SK-N-SH (cell line): ENCODE measurements at regions not wholly inside any gene's neighbourhood (a gene's known extent, or its start where the extent isn't known, plus 50 kb on each side); places are given as distances from the start of the nearest gene placed in this dataset.

Source experiments
- CTCF ChIA-PET: fragments of 300-600, 350-600 bp; formaldehyde crosslinking; extraction: SDS; loops from one replicate; lab custom pipeline; 2021; lab: Yijun Ruan, JAX
- POLR2A ChIA-PET: fragments of 350-600 bp; sonication (Branson Sonifier 250); formaldehyde crosslinking; extraction: SDS; loops from one replicate; lab custom pipeline; 2020; ENCODE audit warnings: antibody characterized with exemption, inconsistent platforms; lab: Yijun Ruan, JAX
- DNase-seq: peaks from one replicate; pipeline ENCODE4 v3.0.0; 2012
- H2AFZ ChIP-seq: fragments of 200-600 bp; sonication (generic); 2 replicates; pipeline ENCODE4 v1.8.1; 2016; ENCODE audit warnings: antibody characterized with exemption, mild to moderate bottlenecking, low read depth
- H3F3A ChIP-seq: fragments of 200-600 bp; sonication (generic); replicated peaks from 2 replicates; pipeline ENCODE3; 2016; ENCODE audit warnings: antibody characterized with exemption, mild to moderate bottlenecking; ENCODE audit not compliant: insufficient read depth
- H3K27ac ChIP-seq, 2 experiments: fragments of 200-500 bp in 1 of 2; fragments of 200-600 bp in 1 of 2; sonication (Bioruptor generic) in 1 of 2; sonication (generic), shearing (Covaris generic) in 1 of 2; 2 replicates each; pipeline versions ENCODE4 v1.5.1 to v1.6.1; 2014 to 2016; ENCODE audit warnings: low read depth in 2 of 2, inconsistent platforms in 1 of 2, low read length in 1 of 2, mild to moderate bottlenecking in 1 of 2, mixed read lengths in 1 of 2
- H3K27me3 ChIP-seq: fragments of 200-600 bp; sonication (generic), shearing (Covaris generic); 2 replicates; pipeline ENCODE4 v1.6.1; 2016; ENCODE audit warnings: mixed run types; ENCODE audit not compliant: insufficient read depth
- H3K36me3 ChIP-seq, 2 experiments: fragments of 200-500 bp in 1 of 2; fragments of 200-600 bp in 1 of 2; sonication (Bioruptor generic) in 1 of 2; sonication (generic) in 1 of 2; replicated peaks in 1 of 2; 2 replicates each; pipeline versions ENCODE3 to v1.5.1; 2014 to 2016; ENCODE audit warnings: low read length in 1 of 2, mild to moderate bottlenecking in 1 of 2; ENCODE audit not compliant: insufficient read depth in 2 of 2, control insufficient read depth in 1 of 2
- H3K4me1 ChIP-seq, 2 experiments: fragments of 200-500 bp in 1 of 2; fragments of 200-600 bp in 1 of 2; sonication (Bioruptor generic) in 1 of 2; sonication (generic), shearing (Covaris generic) in 1 of 2; 2 replicates each; pipeline versions ENCODE4 v1.5.1 to v1.6.1; 2014 to 2016; ENCODE audit warnings: low read depth in 1 of 2, low read length in 1 of 2, mixed run types in 1 of 2; ENCODE audit not compliant: insufficient read depth in 2 of 2, control insufficient read depth in 1 of 2
- H3K4me2 ChIP-seq: fragments of 200-600 bp; sonication (generic), shearing (Covaris generic); 2 replicates; pipeline ENCODE4 v1.6.1; 2017; ENCODE audit warnings: mixed run types
- H3K4me3 ChIP-seq, 2 experiments: fragments of 200-500 bp in 1 of 2; fragments of 200-600 bp in 1 of 2; sonication (Bioruptor generic) in 1 of 2; sonication (generic), shearing (Covaris generic) in 1 of 2; 2 replicates each; pipeline versions ENCODE4 v1.5.1 to v1.8.1; 2014 to 2016; ENCODE audit warnings: low read depth in 2 of 2, inconsistent platforms in 1 of 2, low read length in 1 of 2, mild to moderate bottlenecking in 1 of 2, mixed read lengths in 1 of 2, moderate library complexity in 1 of 2
- H3K79me2 ChIP-seq: fragments of 200-600 bp; sonication (generic); 2 replicates; pipeline ENCODE4 v1.8.1; 2017; ENCODE audit warnings: mild to moderate bottlenecking; ENCODE audit not compliant: insufficient read depth
- H3K9ac ChIP-seq: fragments of 200-600 bp; sonication (generic); 2 replicates; pipeline ENCODE4 v1.6.1; 2017; ENCODE audit warnings: mixed run types
- H3K9me2 ChIP-seq: fragments of 200-600 bp; sonication (generic); 2 replicates; pipeline ENCODE4 v1.6.1; 2017; ENCODE audit warnings: mixed run types
- H3K9me3 ChIP-seq: fragments of 200-600 bp; sonication (generic); 2 replicates; pipeline ENCODE4 v1.6.1; 2017; ENCODE audit warnings: mixed run types, mild to moderate bottlenecking, moderate library complexity
- H4K20me1 ChIP-seq: fragments of 200-600 bp; sonication (generic); 2 replicates; pipeline ENCODE4 v1.6.1; 2017; ENCODE audit warnings: mild to moderate bottlenecking, mixed run types; ENCODE audit not compliant: insufficient read depth
- CTCF ChIP-seq: fragments of 200-600 bp; sonication (generic); IDR thresholded peaks from 2 replicates; pipeline ENCODE4 v1.6.1; 2017; ENCODE audit warnings: antibody characterized with exemption, mild to moderate bottlenecking, moderate library complexity
- EP300 ChIP-seq, 2 experiments: IDR thresholded peaks; 2 replicates each; pipeline versions ENCODE4 v1.4.0 to v1.6.1; 2012; ENCODE audit warnings: borderline replicate concordance in 1 of 2, low read depth in 1 of 2, low read length in 1 of 2
- EZH2phosphoT487 ChIP-seq: fragments of 200-600 bp; sonication (generic); IDR thresholded peaks from 2 replicates; pipeline ENCODE4 v1.6.1; 2017; ENCODE audit warnings: low read depth, mixed run types, mild to moderate bottlenecking, antibody characterized with exemption, moderate library complexity, borderline replicate concordance
- FOXJ3 ChIP-seq: sonication (generic); formaldehyde crosslinking; IDR thresholded peaks from 2 replicates; pipeline ENCODE4 v1.5.1; 2020; ENCODE audit warnings: mild to moderate bottlenecking, missing genetic modification reagents
- FOXM1 ChIP-seq: IDR thresholded peaks from 2 replicates; pipeline ENCODE4 v1.4.0; 2012; ENCODE audit warnings: low read depth, mild to moderate bottlenecking
- GABPA ChIP-seq: IDR thresholded peaks from 2 replicates; pipeline ENCODE4 v1.4.0; 2012; ENCODE audit warnings: low read depth, mild to moderate bottlenecking
- IRF3 ChIP-seq: fragments of 150-350 bp; IDR thresholded peaks from 2 replicates; pipeline ENCODE4 v1.6.1; 2016; ENCODE audit warnings: mild to moderate bottlenecking, low read depth, low read length
- JUND ChIP-seq: IDR thresholded peaks from 2 replicates; pipeline ENCODE4 v1.4.0; 2012
- MAX ChIP-seq: IDR thresholded peaks from 2 replicates; pipeline ENCODE4 v1.4.0; 2012; ENCODE audit warnings: low read depth
- MEF2A ChIP-seq: IDR thresholded peaks from 2 replicates; pipeline ENCODE4 v1.4.0; 2012; ENCODE audit warnings: low read depth, borderline replicate concordance
- MXI1 ChIP-seq: IDR thresholded peaks from 2 replicates; pipeline ENCODE4 v1.6.1; 2012; ENCODE audit warnings: mild to moderate bottlenecking, low read depth, low read length, improper control_type of control experiment
- NFIC ChIP-seq: IDR thresholded peaks from 2 replicates; pipeline ENCODE4 v1.4.0; 2012; ENCODE audit warnings: borderline replicate concordance
- PBX3 ChIP-seq: IDR thresholded peaks from 2 replicates; pipeline ENCODE4; 2012
- RAD21 ChIP-seq: IDR thresholded peaks from 2 replicates; pipeline ENCODE4 v1.6.1; 2012; ENCODE audit warnings: mild to moderate bottlenecking, low read length
- RCOR1 ChIP-seq: fragments of 150-350 bp; IDR thresholded peaks from 2 replicates; pipeline ENCODE4 v1.6.1; 2017; ENCODE audit warnings: antibody characterized with exemption, low read length
- RFX5 ChIP-seq: IDR thresholded peaks from 2 replicates; pipeline ENCODE4 v1.6.1; 2012; ENCODE audit warnings: mild to moderate bottlenecking, improper control_type of control experiment, low read length
- RXRA ChIP-seq: IDR thresholded peaks from 2 replicates; pipeline ENCODE4 v1.4.0; 2012; ENCODE audit warnings: low read depth, mild to moderate bottlenecking, borderline replicate concordance
- SIN3A ChIP-seq: IDR thresholded peaks from 2 replicates; pipeline ENCODE4 v1.6.1; 2012; ENCODE audit warnings: low read depth, mild to moderate bottlenecking, low read length, moderate library complexity, borderline replicate concordance
- SMC3 ChIP-seq: IDR thresholded peaks from 2 replicates; pipeline ENCODE4 v1.6.1; 2012; ENCODE audit warnings: low read depth, low read length, improper control_type of control experiment
- TEAD4 ChIP-seq: IDR thresholded peaks from 2 replicates; pipeline ENCODE4 v1.4.0; 2012; ENCODE audit warnings: mild to moderate bottlenecking, borderline replicate concordance; ENCODE audit not compliant: insufficient read depth
- USF2 ChIP-seq: fragments of 150-350 bp; IDR thresholded peaks from 2 replicates; pipeline ENCODE4 v1.6.1; 2017; ENCODE audit warnings: antibody characterized with exemption, low read length, low read depth, borderline replicate concordance
- WGBS: methylation state at CpG from one replicate; pipeline ENCODE4 v1.1.6; 2017; ENCODE audit warnings: low lambda C conversion rate; 5-methylcytosine and 5-hydroxymethylcytosine counted together

- Histone ChIP-seq H3K9ac (no peak overlapping the region), H3F3A (no peaks in the 10 kb centered on the region), H3K27ac (no peak overlapping the region), H3K4me1 (no peaks in the 10 kb centered on the region), H3K4me3 (no peak overlapping the region), H3K36me3 (no peaks in the 10 kb centered on the region), H3K4me2 (no peak overlapping the region), H3K27me3 (no peaks in the 10 kb centered on the region), H3K79me2 (no peaks in the 10 kb centered on the region), H2AFZ (no peak overlapping the region), H3K9me3 (no peaks in the 10 kb centered on the region), H4K20me1 (no peaks in the 10 kb centered on the region), H3K9me2 (no peaks in the 10 kb centered on the region)
- 6% methylated on average over 2 of the region's 2 CpGs for WGBS
- CTCF ChIA-PET = interaction anchor here (1.6 kb wide), 1 partner anchor 45 kb away, joined by 4 read pairs; no protein-coding TSS in a partner anchor
- DNase-seq = no peak
- POLR2A ChIA-PET = no interaction called here
- no peak for TF ChIP-seq FOXM1
- no peak for TF ChIP-seq MEF2A
- TF ChIP-seq RCOR1 = no peak
These were observed 795.8 kb downstream of the QKI start for GRCh38 chr6:164210323-164210722.

GRCh38 chr6:164208371-164208770, 793.9 kb downstream of the QKI start:
- DNase-seq = no peak
- H3K9me2 ChIP-seq = no peaks in the 10 kb centered on the region
- CTCF ChIA-PET = interaction anchor here (0.7 kb wide), 1 partner anchor 696 kb away, joined by 3 read pairs; no protein-coding TSS in a partner anchor
- no peaks in the 10 kb centered on the region for H3F3A ChIP-seq
- no peaks in the 10 kb centered on the region for H4K20me1 ChIP-seq
- POLR2A ChIA-PET = no interaction called here
- 25% methylated on average over 8 of the region's 8 CpGs for whole genome bisulfite sequencing
- TF ChIP-seq NFIC (no peak), USF2 (no peak), RFX5 (no peak), FOXM1 (no peak), CTCF (no peak), JUND (no peak), SIN3A (no peak), RCOR1 (no peak), PBX3 (no peak), RXRA (no peak), EP300 (IDR thresholded peaks at IDR 0.05; ENCODE audit: borderline replicate concordance in 1 of 2, low read depth in 1 of 2, low read length in 1 of 2) (no peak), MXI1 (no peak), GABPA (no peak), FOXJ3 (CRISPR knock-in tag) (no peak), MAX (no peak), TEAD4 (no peak), SMC3 (no peak), EZH2phosphoT487 (no peak), IRF3 (no peak), RAD21 (no peak)
- H3K4me2 ChIP-seq = no peak overlapping the region
- no peak overlapping the region for H3K27ac ChIP-seq
- H3K27me3 ChIP-seq = no peaks in the 10 kb centered on the region
- H3K9me3 ChIP-seq = no peaks in the 10 kb centered on the region
- no peak overlapping the region; a peak in 1 of 4 replicates for H3K4me3 ChIP-seq
- no peaks in the 10 kb centered on the region for H3K36me3 ChIP-seq
- no peaks in the 10 kb centered on the region for H3K4me1 ChIP-seq
- no peaks in the 10 kb centered on the region for H3K79me2 ChIP-seq
- no peak overlapping the region for H3K9ac ChIP-seq
- H2AFZ ChIP-seq = no peak overlapping the region
